Lower leg skin (tissue), 3 donors: ENCODE measurements at regions not wholly inside any gene's neighbourhood (a gene's known extent, or its start where the extent isn't known, plus 50 kb on each side); places are given as distances from the start of the nearest gene placed in this dataset.

ENCODE experiments used
- POLR2A ChIP-seq, 2 donors: fragments of 450-650 bp; IDR thresholded peaks; one replicate each; pipeline ENCODE4 v1.6.1; 2016 to 2017; ENCODE audit warnings: antibody characterized with exemption in 2 of 2, mild to moderate bottlenecking in 1 of 2, moderate library complexity in 1 of 2
- TF ChIP-seq, protein P1 (sequence below), 3 donors: fragments of 450-650 bp; IDR thresholded peaks; one replicate each; pipeline ENCODE4 v1.5.1; 2016; ENCODE audit warnings: antibody characterized with exemption in 3 of 3, mild to moderate bottlenecking in 3 of 3, moderate library complexity in 2 of 3

DNA sequence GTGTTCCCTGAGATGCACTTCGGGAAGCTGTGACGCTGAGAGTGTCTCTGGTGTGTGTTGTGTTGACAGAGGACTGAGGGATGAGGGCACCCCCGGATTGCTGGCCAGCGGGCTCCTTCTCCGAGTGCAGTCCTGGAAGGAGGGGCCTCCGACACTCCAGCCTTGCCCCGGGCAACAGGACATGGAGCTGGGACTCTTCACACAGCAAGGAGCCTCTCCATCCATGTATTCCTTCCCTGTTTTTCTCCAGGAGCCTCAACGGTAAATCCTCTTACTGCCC is 61.3 kb downstream of the SOX1 start:
- TF ChIP-seq, protein P1, sequence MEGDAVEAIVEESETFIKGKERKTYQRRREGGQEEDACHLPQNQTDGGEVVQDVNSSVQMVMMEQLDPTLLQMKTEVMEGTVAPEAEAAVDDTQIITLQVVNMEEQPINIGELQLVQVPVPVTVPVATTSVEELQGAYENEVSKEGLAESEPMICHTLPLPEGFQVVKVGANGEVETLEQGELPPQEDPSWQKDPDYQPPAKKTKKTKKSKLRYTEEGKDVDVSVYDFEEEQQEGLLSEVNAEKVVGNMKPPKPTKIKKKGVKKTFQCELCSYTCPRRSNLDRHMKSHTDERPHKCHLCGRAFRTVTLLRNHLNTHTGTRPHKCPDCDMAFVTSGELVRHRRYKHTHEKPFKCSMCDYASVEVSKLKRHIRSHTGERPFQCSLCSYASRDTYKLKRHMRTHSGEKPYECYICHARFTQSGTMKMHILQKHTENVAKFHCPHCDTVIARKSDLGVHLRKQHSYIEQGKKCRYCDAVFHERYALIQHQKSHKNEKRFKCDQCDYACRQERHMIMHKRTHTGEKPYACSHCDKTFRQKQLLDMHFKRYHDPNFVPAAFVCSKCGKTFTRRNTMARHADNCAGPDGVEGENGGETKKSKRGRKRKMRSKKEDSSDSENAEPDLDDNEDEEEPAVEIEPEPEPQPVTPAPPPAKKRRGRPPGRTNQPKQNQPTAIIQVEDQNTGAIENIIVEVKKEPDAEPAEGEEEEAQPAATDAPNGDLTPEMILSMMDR (IDR thresholded peaks at IDR 0.05): no peak
- no peak for TF ChIP-seq POLR2A (IDR thresholded peaks at IDR 0.05)
